ENCODE measurements at regions not wholly inside any gene's neighbourhood (a gene's known extent, or its start where the extent isn't known, plus 50 kb on each side); places are given as distances from the start of the nearest gene placed in this dataset.
"Not testable (repeated sequence)": the region's sequence is repeated elsewhere in the genome, so short reads cannot be mapped to it uniquely, and the experiment has no call there.

DNA sequence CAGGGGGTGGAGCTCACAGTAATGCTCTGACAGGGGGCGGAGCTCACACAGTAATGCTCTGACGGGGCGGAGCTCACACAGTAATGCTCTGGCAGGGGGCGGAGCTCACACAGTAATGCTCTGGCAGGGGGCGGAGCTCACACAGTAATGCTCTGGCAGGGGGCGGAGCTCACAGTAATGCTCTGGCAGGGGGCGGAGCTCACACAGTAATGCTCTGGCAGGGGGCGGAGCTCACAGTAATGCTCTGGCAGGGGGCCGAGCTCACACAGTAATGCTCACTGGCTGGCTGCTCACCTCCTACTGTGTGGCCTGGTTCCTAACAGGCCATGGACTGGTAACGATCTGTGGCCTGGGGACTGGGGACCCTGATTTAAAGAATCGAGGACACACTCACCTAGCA is 53.9 kb upstream of the TNK2 start:
- not testable (repeated sequence) for TF ChIP-seq POLR2AphosphoS5, POLR2A (IDR thresholded peaks at IDR 0.05; ENCODE audit: low read depth, low read length)

Data from GM12892 (cell line).